Ishikawa (cell line): ENCODE measurements at regions not wholly inside any gene's neighbourhood (a gene's known extent, or its start where the extent isn't known, plus 50 kb on each side); places are given as distances from the start of the nearest gene placed in this dataset.

Experiments
- CEBPB ChIP-seq: IDR thresholded peaks from 2 replicates; pipeline ENCODE4 v1.6.1; 2012
- CREB1 ChIP-seq: IDR thresholded peaks from 2 replicates; pipeline ENCODE4 v1.6.1; 2012; ENCODE audit warnings: low read depth
- EGR1 ChIP-seq: IDR thresholded peaks from 2 replicates; pipeline ENCODE4 v1.6.1; 2012
- EP300 ChIP-seq: IDR thresholded peaks from 2 replicates; pipeline ENCODE4 v1.6.1; 2012; ENCODE audit warnings: borderline replicate concordance
- FOXM1 ChIP-seq: IDR thresholded peaks from 2 replicates; pipeline ENCODE4 v1.6.1; 2012; ENCODE audit warnings: low read depth, borderline replicate concordance
- MAX ChIP-seq: IDR thresholded peaks from 2 replicates; pipeline ENCODE4 v1.6.1; 2012
- NFIC ChIP-seq: IDR thresholded peaks from 2 replicates; pipeline ENCODE4 v1.6.1; 2012
- RAD21 ChIP-seq: IDR thresholded peaks from 2 replicates; pipeline ENCODE4 v1.6.1; 2012; ENCODE audit warnings: low read depth
- REST ChIP-seq: IDR thresholded peaks from 2 replicates; pipeline ENCODE4 v1.6.1; 2012; ENCODE audit warnings: low read depth, mild to moderate bottlenecking
- TAF1 ChIP-seq: IDR thresholded peaks from 2 replicates; pipeline ENCODE4 v1.6.1; 2012; ENCODE audit warnings: low read depth, mild to moderate bottlenecking
- TCF12 ChIP-seq: IDR thresholded peaks from 2 replicates; pipeline ENCODE4 v1.6.1; 2012; ENCODE audit warnings: low read depth
- TEAD4 ChIP-seq: IDR thresholded peaks from 2 replicates; pipeline ENCODE4 v1.6.1; 2012
- USF1 ChIP-seq: IDR thresholded peaks from 2 replicates; pipeline ENCODE4 v1.6.1; 2012
- YY1 ChIP-seq: IDR thresholded peaks from 2 replicates; pipeline ENCODE4 v1.6.1; 2012; ENCODE audit warnings: low read depth
- ZBTB7A ChIP-seq: IDR thresholded peaks from 2 replicates; pipeline ENCODE4 v1.6.1; 2012; ENCODE audit warnings: low read depth

GRCh38 chr9:107696302-107696701, 206.7 kb upstream of the KLF4 start:
- TF ChIP-seq EGR1 (no peak), EP300 (no peak), NFIC (no peak), REST (no peak), CEBPB (no peak), RAD21 (no peak), FOXM1 (no peak), USF1 (no peak), CREB1 (no peak), YY1 (no peak), TEAD4 (no peak), ZBTB7A (no peak)

- no peak for TF ChIP-seq ZBTB7A
- no peak for TF ChIP-seq CEBPB
- TF ChIP-seq USF1, result no peak
- no peak for TF ChIP-seq MAX
- TF ChIP-seq EGR1, result no peak
- no peak for TF ChIP-seq CREB1
- TF ChIP-seq RAD21, result no peak
- TF ChIP-seq TEAD4, result no peak
- no peak for TF ChIP-seq REST
- TF ChIP-seq TCF12, result no peak
- TF ChIP-seq YY1, result no peak
These were observed 204.8 kb upstream of the KLF4 start for GRCh38 chr9:107694390-107694789.

- no peak for TF ChIP-seq YY1
- TF ChIP-seq CEBPB, result no peak
- TF ChIP-seq USF1, result no peak
- no peak for TF ChIP-seq ZBTB7A
- no peak for TF ChIP-seq EP300
- TF ChIP-seq NFIC, result no peak
These were observed 204.2 kb upstream of the KLF4 start for GRCh38 chr9:107693625-107694326.

GRCh38 chr9:107691664-107692063, 202.1 kb upstream of the KLF4 start:
- no peak for TF ChIP-seq RAD21
- TF ChIP-seq FOXM1, result no peak
- no peak for TF ChIP-seq EGR1
- no peak for TF ChIP-seq EP300
- no peak for TF ChIP-seq CEBPB
- no peak for TF ChIP-seq REST
- TF ChIP-seq NFIC, result no peak
- TF ChIP-seq TEAD4, result no peak
- TF ChIP-seq YY1, result no peak
- TF ChIP-seq MAX, result no peak
- TF ChIP-seq TAF1, result no peak
- no peak for TF ChIP-seq CREB1
- TF ChIP-seq ZBTB7A, result no peak
- no peak for TF ChIP-seq USF1
- no peak for TF ChIP-seq TCF12
